ENCODE measurements at regions not wholly inside any gene's neighbourhood (a gene's known extent, or its start where the extent isn't known, plus 50 kb on each side); places are given as distances from the start of the nearest gene placed in this dataset.

DNA sequence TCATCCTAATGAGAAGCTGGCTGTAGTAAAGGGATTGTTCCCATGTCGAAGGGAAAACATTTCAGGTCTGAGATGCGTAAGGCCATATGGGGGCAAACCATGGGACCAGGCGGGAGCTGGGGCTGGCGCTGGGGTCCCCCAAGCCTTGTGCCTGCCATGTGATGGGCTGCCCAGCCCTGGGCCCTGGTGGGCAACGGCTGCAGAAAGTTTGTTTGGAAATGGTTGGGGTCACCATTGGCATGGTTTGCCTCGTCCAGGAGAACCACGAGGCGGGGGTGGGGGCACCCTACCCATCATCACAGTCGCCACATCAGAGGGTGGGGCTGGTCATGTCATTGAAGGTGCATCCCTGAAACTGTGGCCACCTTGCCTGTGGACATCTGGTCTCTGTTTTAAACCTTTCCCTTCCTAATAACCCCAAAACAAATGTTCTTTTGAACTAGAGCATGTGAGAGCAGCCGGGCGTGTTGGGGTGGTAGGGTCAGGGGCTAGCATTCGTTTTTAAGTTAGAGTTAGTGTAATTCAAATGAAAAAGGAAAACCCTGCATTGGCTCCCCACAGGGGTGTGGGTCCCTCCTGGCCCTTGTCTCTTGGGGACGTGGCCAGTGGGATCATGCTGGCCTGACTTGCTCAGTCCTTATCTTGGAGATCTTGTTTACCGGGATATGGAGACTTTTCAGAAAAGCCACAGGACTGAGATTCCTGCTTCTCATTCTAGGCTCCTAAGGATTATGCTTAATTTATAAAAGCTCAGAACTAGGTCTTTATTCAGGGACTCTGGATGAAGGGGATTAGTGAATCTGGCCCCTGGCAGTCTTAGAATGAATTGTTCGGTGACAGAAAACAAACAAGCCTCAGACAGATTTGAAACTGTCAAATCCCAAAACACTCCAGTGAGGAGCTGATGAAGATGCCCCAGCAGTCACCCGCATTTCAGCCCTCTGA lies 98.5 kb downstream of the CTTN start:
- H3F3A ChIP-seq (ENCODE audit: insufficient read depth), result no peaks in the 10 kb centered on the region
- H3K79me2 ChIP-seq (ENCODE audit: insufficient read depth, low read length), result no peaks in the 10 kb centered on the region
- H3K9me2 ChIP-seq (replicated peaks; ENCODE audit: insufficient read depth, low read length), result no peaks in the 10 kb centered on the region
- H3K9ac ChIP-seq (ENCODE audit: low read length), result no peak overlapping the region
- no peaks in the 10 kb centered on the region for H3K36me3 ChIP-seq (ENCODE audit: low read length)
- H3K27ac ChIP-seq (ENCODE audit: low read depth, low read length), result no peak overlapping the region
- no peak overlapping the region for H3K4me2 ChIP-seq (ENCODE audit: low read depth, low read length, poor library complexity, severe bottlenecking)
- no peaks in the 10 kb centered on the region for H3K27me3 ChIP-seq (ENCODE audit: low read length)
- H3K9me3 ChIP-seq (ENCODE audit: insufficient read depth, low read length), result no peaks in the 10 kb centered on the region
- H4K20me1 ChIP-seq (ENCODE audit: low read depth, low read length), result no peaks in the 10 kb centered on the region
- TF ChIP-seq, protein P1, sequence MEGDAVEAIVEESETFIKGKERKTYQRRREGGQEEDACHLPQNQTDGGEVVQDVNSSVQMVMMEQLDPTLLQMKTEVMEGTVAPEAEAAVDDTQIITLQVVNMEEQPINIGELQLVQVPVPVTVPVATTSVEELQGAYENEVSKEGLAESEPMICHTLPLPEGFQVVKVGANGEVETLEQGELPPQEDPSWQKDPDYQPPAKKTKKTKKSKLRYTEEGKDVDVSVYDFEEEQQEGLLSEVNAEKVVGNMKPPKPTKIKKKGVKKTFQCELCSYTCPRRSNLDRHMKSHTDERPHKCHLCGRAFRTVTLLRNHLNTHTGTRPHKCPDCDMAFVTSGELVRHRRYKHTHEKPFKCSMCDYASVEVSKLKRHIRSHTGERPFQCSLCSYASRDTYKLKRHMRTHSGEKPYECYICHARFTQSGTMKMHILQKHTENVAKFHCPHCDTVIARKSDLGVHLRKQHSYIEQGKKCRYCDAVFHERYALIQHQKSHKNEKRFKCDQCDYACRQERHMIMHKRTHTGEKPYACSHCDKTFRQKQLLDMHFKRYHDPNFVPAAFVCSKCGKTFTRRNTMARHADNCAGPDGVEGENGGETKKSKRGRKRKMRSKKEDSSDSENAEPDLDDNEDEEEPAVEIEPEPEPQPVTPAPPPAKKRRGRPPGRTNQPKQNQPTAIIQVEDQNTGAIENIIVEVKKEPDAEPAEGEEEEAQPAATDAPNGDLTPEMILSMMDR (IDR thresholded peaks at IDR 0.05; ENCODE audit: insufficient read depth, low read length, poor library complexity, severe bottlenecking), result no peak
- TF ChIP-seq EZH2phosphoT487 (conservative IDR thresholded peaks at IDR 0.05; ENCODE audit: low read length), result no peak
- H2AFZ ChIP-seq (ENCODE audit: low read depth, low read length, severe bottlenecking), result no peak overlapping the region
- H3K4me3 ChIP-seq (ENCODE audit: insufficient read depth, low read length, poor library complexity, severe bottlenecking), result no peak overlapping the region

DNA sequence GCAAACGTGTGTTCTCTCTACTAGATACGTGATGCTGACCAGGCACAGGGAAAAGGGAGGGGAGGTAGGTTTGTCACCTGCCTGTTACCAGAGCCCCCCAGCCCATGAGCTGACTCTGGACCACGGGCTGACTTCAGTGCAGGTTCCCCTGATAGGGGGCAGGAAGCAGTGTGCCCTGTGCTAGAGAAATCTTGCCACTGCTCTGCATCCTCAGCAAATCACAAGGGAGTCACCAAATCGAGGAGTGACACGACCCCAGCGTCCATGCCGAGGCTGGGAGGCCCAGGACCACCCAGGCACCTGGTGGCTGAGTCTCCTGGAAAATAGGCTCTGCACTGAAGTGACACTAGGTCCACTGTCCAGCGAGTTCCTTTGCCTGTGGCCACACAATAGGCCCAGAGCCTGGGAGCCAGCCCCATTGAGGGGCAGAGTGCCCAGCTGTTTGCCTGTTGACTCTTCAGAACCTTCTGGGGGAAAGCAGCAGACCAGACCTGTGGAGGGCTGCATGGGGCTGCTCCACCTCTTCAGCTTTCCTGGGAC lies 99.3 kb downstream of the CTTN start:
- no peaks in the 10 kb centered on the region for H4K20me1 ChIP-seq (ENCODE audit: low read depth, low read length)
- no peak overlapping the region for H3K9ac ChIP-seq (ENCODE audit: low read length)
- H3K27ac ChIP-seq (ENCODE audit: low read depth, low read length), result no peak overlapping the region
- no peaks in the 10 kb centered on the region for H3K79me2 ChIP-seq (ENCODE audit: insufficient read depth, low read length)
- no peaks in the 10 kb centered on the region for H3K9me2 ChIP-seq (replicated peaks; ENCODE audit: insufficient read depth, low read length)
- H2AFZ ChIP-seq (ENCODE audit: low read depth, low read length, severe bottlenecking), result no peak overlapping the region
- H3K27me3 ChIP-seq (ENCODE audit: low read length), result no peaks in the 10 kb centered on the region
- no peaks in the 10 kb centered on the region for H3K9me3 ChIP-seq (ENCODE audit: insufficient read depth, low read length)
- no peaks in the 10 kb centered on the region for H3K36me3 ChIP-seq (ENCODE audit: low read length)
- TF ChIP-seq, protein P1 (IDR thresholded peaks at IDR 0.05; ENCODE audit: insufficient read depth, low read length, poor library complexity, severe bottlenecking), result no peak
- no peak for TF ChIP-seq EZH2phosphoT487 (conservative IDR thresholded peaks at IDR 0.05; ENCODE audit: low read length)
- H3K4me2 ChIP-seq (ENCODE audit: low read depth, low read length, poor library complexity, severe bottlenecking), result no peak overlapping the region
- no peaks in the 10 kb centered on the region for H3F3A ChIP-seq (ENCODE audit: insufficient read depth)
- H3K4me3 ChIP-seq (ENCODE audit: insufficient read depth, low read length, poor library complexity, severe bottlenecking), result no peak overlapping the region

DNA sequence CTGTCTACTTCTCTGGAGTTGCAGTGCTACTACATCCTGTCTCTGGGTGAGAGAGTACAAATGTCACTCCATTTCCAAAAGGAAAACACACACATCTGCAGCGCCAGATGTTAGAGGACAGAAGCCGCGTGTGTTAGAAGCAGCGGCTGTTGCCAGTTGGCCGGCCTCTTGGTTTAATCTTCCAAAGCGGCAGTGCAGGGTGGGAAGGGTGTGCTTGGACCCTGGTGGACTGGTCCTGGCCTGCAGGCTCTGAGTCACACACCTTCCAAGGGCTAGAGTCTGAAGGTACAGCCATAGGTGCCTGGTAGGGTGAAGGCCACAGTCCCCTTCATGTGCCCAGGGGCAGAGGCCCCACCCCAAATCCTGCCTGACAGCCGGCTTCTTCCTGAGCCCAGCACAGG lies 99.8 kb downstream of the CTTN start:
- Histone ChIP-seq H3K36me3 (ENCODE audit: low read length) (no peaks in the 10 kb centered on the region), H3K27me3 (ENCODE audit: low read length) (no peaks in the 10 kb centered on the region), H3K9me3 (ENCODE audit: insufficient read depth, low read length) (no peaks in the 10 kb centered on the region), H3K9me2 (replicated peaks; ENCODE audit: insufficient read depth, low read length) (no peaks in the 10 kb centered on the region), H3K79me2 (ENCODE audit: insufficient read depth, low read length) (no peaks in the 10 kb centered on the region), H2AFZ (ENCODE audit: low read depth, low read length, severe bottlenecking) (no peak overlapping the region), H3K4me2 (ENCODE audit: low read depth, low read length, poor library complexity, severe bottlenecking) (no peak overlapping the region), H3K27ac (ENCODE audit: low read depth, low read length) (no peak overlapping the region), H3F3A (ENCODE audit: insufficient read depth) (no peaks in the 10 kb centered on the region), H3K9ac (ENCODE audit: low read length) (no peak overlapping the region), H4K20me1 (ENCODE audit: low read depth, low read length) (no peaks in the 10 kb centered on the region), H3K4me3 (ENCODE audit: insufficient read depth, low read length, poor library complexity, severe bottlenecking) (no peak overlapping the region)
- no peak for TF ChIP-seq EZH2phosphoT487 (conservative IDR thresholded peaks at IDR 0.05; ENCODE audit: low read length)
